Astrocyte of the cerebellum (primary cell): ENCODE measurements at regions not wholly inside any gene's neighbourhood (a gene's known extent, or its start where the extent isn't known, plus 50 kb on each side); places are given as distances from the start of the nearest gene placed in this dataset.
A peak's percentile ranks its signal among the peaks of the same experiment; 100 is the strongest.

Experiments used
- DNase-seq: peaks from one replicate; pipeline ENCODE4 v3.0.0-alpha.2; 2011; ENCODE audit warnings: low read depth
- H3K4me3 ChIP-seq: 2 replicates; pipeline ENCODE4 v1.5.1; 2011; ENCODE audit warnings: mild to moderate bottlenecking, low read depth, low read length, moderate library complexity
- CTCF ChIP-seq: IDR thresholded peaks from 2 replicates; pipeline ENCODE4 v1.5.1; 2012; ENCODE audit warnings: low read length, low read depth, moderate library complexity, mild to moderate bottlenecking; ENCODE audit errors: missing control alignments
- in situ Hi-C: cut with HindIII; loops from 2 replicates; pipeline ENCODE4 v1.10.0; 2017; ENCODE audit warnings: low sequenced_read_pairs

GRCh38 chr4:101604976-101605375 lies 185.6 kb upstream of the BANK1 start:
- no peak for TF ChIP-seq CTCF
- peak; percentile 55 for DNase-seq
- no peak overlapping the region for H3K4me3 ChIP-seq
- in situ Hi-C loops, result no loop called here

GRCh38 chr4:101600287-101600686 lies 190.2 kb upstream of the BANK1 start:
- no peak overlapping the region for H3K4me3 ChIP-seq
- in situ Hi-C loops, result no loop called here
- DNase-seq, result no peak
- TF ChIP-seq CTCF, result no peak

- no peak for DNase-seq
- TF ChIP-seq CTCF, result no peak
- H3K4me3 ChIP-seq, result no peak overlapping the region
- in situ Hi-C loops, result no loop called here
These were observed 190.9 kb upstream of the BANK1 start for GRCh38 chr4:101599620-101600019.

- DNase-seq, result no peak
- in situ Hi-C loops, result no loop called here
- peak; percentile 9 for TF ChIP-seq CTCF
- no peak overlapping the region for H3K4me3 ChIP-seq
These were observed 193.6 kb upstream of the BANK1 start for GRCh38 chr4:101596781-101597552.

GRCh38 chr4:101594588-101594987 lies 195.9 kb upstream of the BANK1 start:
- no peak for TF ChIP-seq CTCF
- no peak for DNase-seq
- no peak overlapping the region for H3K4me3 ChIP-seq
- in situ Hi-C loops, result no loop called here

- no peak overlapping the region for H3K4me3 ChIP-seq
- no peak for DNase-seq
- in situ Hi-C loops, result no loop called here
- TF ChIP-seq CTCF, result no peak
These were observed 196.9 kb upstream of the BANK1 start for GRCh38 chr4:101593666-101594065.
